Dermis microvascular lymphatic vessel endothelial cell (primary cell): ENCODE measurements at regions not wholly inside any gene's neighbourhood (a gene's known extent, or its start where the extent isn't known, plus 50 kb on each side); places are given as distances from the start of the nearest gene placed in this dataset.
"Not testable (repeated sequence)": the region's sequence is repeated elsewhere in the genome, so short reads cannot be mapped to it uniquely, and the experiment has no call there.

Experiments used
- DNase-seq, 2 donors: peaks; one replicate each; pipeline versions ENCODE4 v3.0.0 to v3.0.0-alpha.2; 2010; ENCODE audit warnings: low read depth in 2 of 2

GRCh38 chr11:134949121-134950090, 537.4 kb upstream of the B3GAT1 start:
- peak; percentile 91 to 94 for DNase-seq

- DNase-seq, result no peak
These were observed 535.5 kb upstream of the B3GAT1 start for GRCh38 chr11:134947556-134947955.

GRCh38 chr11:134945993-134946392, 534.0 kb upstream of the B3GAT1 start:
- no peak for DNase-seq

- DNase-seq, result no peak
These were observed 532.9 kb upstream of the B3GAT1 start for GRCh38 chr11:134944986-134945385.

GRCh38 chr11:134944131-134944530, 532.1 kb upstream of the B3GAT1 start:
- no peak for DNase-seq

GRCh38 chr11:134943544-134943943, 531.5 kb upstream of the B3GAT1 start:
- no peak for DNase-seq

GRCh38 chr11:134942681-134943080, 530.6 kb upstream of the B3GAT1 start:
- DNase-seq, result no peak

GRCh38 chr11:134941936-134942600, 530.0 kb upstream of the B3GAT1 start:
- not testable (repeated sequence) for DNase-seq

GRCh38 chr11:134941326-134941725, 529.3 kb upstream of the B3GAT1 start:
- no peak for DNase-seq

GRCh38 chr11:134940441-134941126, 528.5 kb upstream of the B3GAT1 start:
- no peak for DNase-seq

- no peak for DNase-seq
These were observed 527.9 kb upstream of the B3GAT1 start for GRCh38 chr11:134939905-134940304.

- DNase-seq, result peak in 1 of 2 donors; percentile 12
These were observed 527.0 kb upstream of the B3GAT1 start for GRCh38 chr11:134939031-134939430.

- no peak for DNase-seq
These were observed 526.2 kb upstream of the B3GAT1 start for GRCh38 chr11:134938212-134938611.

- not testable (repeated sequence) for DNase-seq
These were observed 525.2 kb upstream of the B3GAT1 start for GRCh38 chr11:134937193-134937592.

GRCh38 chr11:134932761-134933160, 520.7 kb upstream of the B3GAT1 start:
- DNase-seq, result no peak

GRCh38 chr11:134925432-134925831, 513.4 kb upstream of the B3GAT1 start:
- DNase-seq, result no peak

GRCh38 chr11:134923441-134923840, 511.4 kb upstream of the B3GAT1 start:
- no peak for DNase-seq

GRCh38 chr11:134921938-134922337, 509.9 kb upstream of the B3GAT1 start:
- DNase-seq, result no peak

- DNase-seq, result no peak
These were observed 509.0 kb upstream of the B3GAT1 start for GRCh38 chr11:134920851-134921608.

- no peak for DNase-seq
These were observed 504.6 kb upstream of the B3GAT1 start for GRCh38 chr11:134916421-134917213.
